Kidney (tissue), 13 donors: ENCODE measurements at regions not wholly inside any gene's neighbourhood (a gene's known extent, or its start where the extent isn't known, plus 50 kb on each side); places are given as distances from the start of the nearest gene placed in this dataset.

Source experiments
- DNase-seq, 5 donors: peaks; one replicate each; pipeline ENCODE4 v3.0.0-alpha.2; 2013 to 2020
- FAIRE-seq: peaks from 2 replicates; lab custom pipeline; 2012; peaks lifted over from hg19 to GRCh38; lab: Jason Lieb, UNC
- H3K27ac ChIP-seq, 2 donors: one replicate each; pipeline ENCODE4 v1.7.0; 2013; ENCODE audit warnings: low read depth in 2 of 2, low read length in 2 of 2, inconsistent platforms in 1 of 2
- H3K27me3 ChIP-seq: one replicate; pipeline ENCODE4 v1.7.1; 2013; ENCODE audit warnings: low read length, inconsistent platforms; ENCODE audit not compliant: control insufficient read depth, insufficient read depth
- H3K36me3 ChIP-seq, 3 donors: one replicate each; pipeline versions ENCODE4 v1.7.0 to v1.7.1; 2013; ENCODE audit warnings: low read length in 3 of 3, control low read depth in 1 of 3, inconsistent platforms in 1 of 3; ENCODE audit not compliant: insufficient read depth in 3 of 3, control insufficient read depth in 2 of 3
- H3K4me1 ChIP-seq, 3 donors: one replicate each; pipeline versions ENCODE4 v1.7.0 to v1.7.1; 2013; ENCODE audit warnings: low read length in 3 of 3, inconsistent platforms in 1 of 3, low read depth in 1 of 3; ENCODE audit not compliant: control insufficient read depth in 2 of 3, insufficient read depth in 2 of 3
- H3K4me3 ChIP-seq, 3 donors: one replicate each; pipeline versions ENCODE4 v1.7.0 to v1.8.1; 2013; ENCODE audit warnings: low read length in 3 of 3, control low read depth in 1 of 3, inconsistent platforms in 1 of 3
- H3K9ac ChIP-seq, 3 donors: one replicate each; pipeline versions ENCODE4 v1.7.0 to v1.7.1; 2013; ENCODE audit warnings: low read length in 3 of 3, control low read depth in 1 of 3, inconsistent platforms in 1 of 3
- H3K9me3 ChIP-seq, 3 donors: one replicate each; pipeline versions ENCODE4 v1.7.0 to v1.7.1; 2013; ENCODE audit warnings: low read length in 3 of 3, control low read depth in 1 of 3, inconsistent platforms in 1 of 3; ENCODE audit not compliant: control insufficient read depth in 2 of 3, insufficient read depth in 1 of 3
- intact Hi-C: fragments of 100-400 bp; cut with DNase I; formaldehyde crosslinking; loops from one replicate; pipeline ENCODE4 v1.11.1; 2022
- TF ChIP-seq, protein P1 (sequence below): IDR thresholded peaks from 3 replicates; pipeline ENCODE4 v1.5.1; 2012; ENCODE audit warnings: mild to moderate bottlenecking, moderate library complexity, borderline replicate concordance; ENCODE audit not compliant: insufficient read depth; ENCODE audit errors: extremely low read depth
- donor health status: control.
- donor health status: control.
- donor health status: control.
- donor health status: control.
- donor health status: control.
- donor health status: DM: yes; HTN: yes; CAD: no.
- donor health status: Normal renal cell carcinoma (clear cell type).

DNA sequence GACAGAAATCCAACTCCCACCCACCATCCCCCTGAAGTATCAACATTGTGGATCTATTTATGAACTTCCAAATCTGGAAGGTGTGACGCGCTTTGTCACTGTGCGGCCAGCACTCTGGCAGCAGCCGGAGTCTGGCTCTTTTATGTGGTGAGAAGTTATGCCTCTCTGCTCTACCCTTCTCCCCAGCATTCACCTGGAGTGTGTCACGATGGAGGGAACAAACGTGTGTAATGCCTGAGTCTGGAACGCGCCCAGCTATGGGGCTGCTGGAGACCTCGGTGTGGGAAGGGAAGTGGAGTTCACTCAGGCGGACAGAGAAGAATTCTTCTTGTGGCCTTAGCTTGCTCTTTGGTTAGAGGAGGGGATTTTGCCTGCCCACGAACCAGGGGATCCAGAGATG, 222.1 kb upstream of the RPL34 start:
- H3K27me3 ChIP-seq = no peaks in the 10 kb centered on the region
- intact Hi-C loops = no loop called here
- no peak overlapping the region for H3K4me3 ChIP-seq
- no peak overlapping the region for H3K27ac ChIP-seq
- DNase-seq (peak in 4 of 5 donors; percentile 44 to 80 (median 60)), FAIRE-seq (no peak)
- no peak overlapping the region for H3K9ac ChIP-seq
- TF ChIP-seq, protein P1, sequence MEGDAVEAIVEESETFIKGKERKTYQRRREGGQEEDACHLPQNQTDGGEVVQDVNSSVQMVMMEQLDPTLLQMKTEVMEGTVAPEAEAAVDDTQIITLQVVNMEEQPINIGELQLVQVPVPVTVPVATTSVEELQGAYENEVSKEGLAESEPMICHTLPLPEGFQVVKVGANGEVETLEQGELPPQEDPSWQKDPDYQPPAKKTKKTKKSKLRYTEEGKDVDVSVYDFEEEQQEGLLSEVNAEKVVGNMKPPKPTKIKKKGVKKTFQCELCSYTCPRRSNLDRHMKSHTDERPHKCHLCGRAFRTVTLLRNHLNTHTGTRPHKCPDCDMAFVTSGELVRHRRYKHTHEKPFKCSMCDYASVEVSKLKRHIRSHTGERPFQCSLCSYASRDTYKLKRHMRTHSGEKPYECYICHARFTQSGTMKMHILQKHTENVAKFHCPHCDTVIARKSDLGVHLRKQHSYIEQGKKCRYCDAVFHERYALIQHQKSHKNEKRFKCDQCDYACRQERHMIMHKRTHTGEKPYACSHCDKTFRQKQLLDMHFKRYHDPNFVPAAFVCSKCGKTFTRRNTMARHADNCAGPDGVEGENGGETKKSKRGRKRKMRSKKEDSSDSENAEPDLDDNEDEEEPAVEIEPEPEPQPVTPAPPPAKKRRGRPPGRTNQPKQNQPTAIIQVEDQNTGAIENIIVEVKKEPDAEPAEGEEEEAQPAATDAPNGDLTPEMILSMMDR = no peak
- H3K4me1 ChIP-seq = no peaks in the 10 kb centered on the region
- H3K36me3 ChIP-seq = no peaks in the 10 kb centered on the region
- no peaks in the 10 kb centered on the region for H3K9me3 ChIP-seq

DNA sequence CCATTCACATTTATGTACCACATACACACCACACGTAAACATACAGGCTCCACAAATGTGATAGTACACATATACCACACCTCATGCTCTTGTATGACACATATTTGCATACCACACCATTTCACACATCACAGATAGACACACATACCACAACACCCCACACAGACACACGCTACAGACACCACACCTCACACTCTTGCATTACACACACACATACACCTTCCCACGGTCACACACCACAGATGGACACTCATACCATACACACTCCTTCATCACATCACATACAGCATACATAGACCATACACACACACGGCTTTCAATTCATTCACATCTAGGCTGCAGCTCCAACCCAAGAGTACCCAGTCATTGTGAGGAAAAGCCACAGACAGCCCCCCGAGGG, 222.5 kb upstream of the RPL34 start:
- no peak for DNase-seq
- no peak for FAIRE-seq
- Histone ChIP-seq H3K9ac (no peak overlapping the region), H3K36me3 (no peaks in the 10 kb centered on the region), H3K4me1 (no peaks in the 10 kb centered on the region), H3K9me3 (no peaks in the 10 kb centered on the region), H3K27me3 (no peaks in the 10 kb centered on the region), H3K4me3 (no peak overlapping the region), H3K27ac (no peak overlapping the region)
- intact Hi-C loops = no loop called here
- TF ChIP-seq, protein P1 = no peak

DNA sequence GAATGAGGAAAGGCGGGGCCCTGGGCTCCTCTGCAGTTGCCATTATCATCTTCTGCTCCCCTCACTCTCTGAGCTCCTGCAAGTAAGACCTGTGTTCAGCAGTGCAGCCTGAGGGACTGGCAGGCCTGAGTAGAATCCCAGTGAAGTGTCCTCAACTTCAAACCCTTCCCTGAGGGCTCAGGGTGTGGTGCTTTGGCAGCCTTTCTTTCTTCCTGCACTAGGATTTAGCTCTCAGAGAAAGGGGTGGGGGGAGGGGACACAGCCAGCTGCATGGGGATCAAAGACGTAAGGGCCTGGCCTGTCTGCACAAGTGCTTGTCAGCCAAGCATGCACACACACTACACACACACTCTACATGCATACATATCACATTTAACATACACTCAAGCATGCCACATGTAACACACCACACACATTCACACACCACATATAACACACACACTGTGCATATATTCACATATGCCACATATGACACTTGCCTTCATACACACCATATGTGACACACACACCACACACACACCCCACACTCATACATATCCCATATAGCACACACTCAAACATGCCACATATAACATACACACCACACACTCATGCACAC, 223.4 kb upstream of the RPL34 start:
- H3K36me3 ChIP-seq = no peaks in the 10 kb centered on the region
- intact Hi-C loops = no loop called here
- H3K27me3 ChIP-seq = no peaks in the 10 kb centered on the region
- DNase-seq = no peak
- no peak overlapping the region for H3K4me3 ChIP-seq
- H3K9ac ChIP-seq = no peak overlapping the region
- TF ChIP-seq, protein P1 = no peak
- H3K9me3 ChIP-seq = no peaks in the 10 kb centered on the region
- no peaks in the 10 kb centered on the region for H3K4me1 ChIP-seq
- no peak overlapping the region for H3K27ac ChIP-seq
- FAIRE-seq = no peak

GRCh38 chr4:108395786-108396185, 224.6 kb upstream of the RPL34 start:
- Histone ChIP-seq H3K9ac (no peak overlapping the region), H3K27me3 (no peaks in the 10 kb centered on the region), H3K4me1 (no peaks in the 10 kb centered on the region), H3K4me3 (no peak overlapping the region), H3K9me3 (no peaks in the 10 kb centered on the region), H3K36me3 (no peaks in the 10 kb centered on the region), H3K27ac (no peak overlapping the region)
- TF ChIP-seq, protein P1 = no peak
- intact Hi-C loops = no loop called here
- FAIRE-seq = no peak
- no peak for DNase-seq
